BJ (cell line): ENCODE measurements at regions not wholly inside any gene's neighbourhood (a gene's known extent, or its start where the extent isn't known, plus 50 kb on each side); places are given as distances from the start of the nearest gene placed in this dataset.

ENCODE experiments used
- CTCF ChIA-PET: fragments of 350-600 bp; formaldehyde crosslinking; extraction: SDS; loops from one replicate; lab custom pipeline; 2021; ENCODE audit warnings: antibody characterized with exemption, inconsistent platforms; lab: Yijun Ruan, JAX
- POLR2A ChIA-PET: fragments of 300-600 bp; sonication (Branson Sonifier 250); formaldehyde crosslinking; extraction: SDS; loops from one replicate; lab custom pipeline; 2021; ENCODE audit warnings: antibody characterized with exemption; lab: Charles Lee
- DNase-seq: peaks from one replicate; pipeline ENCODE4 v3.0.0-alpha.2; 2011; ENCODE audit warnings: low read depth
- H3K27me3 ChIP-seq: 2 replicates; pipeline ENCODE4 v1.6.0; 2011; ENCODE audit warnings: low read length; ENCODE audit not compliant: control insufficient read depth, insufficient read depth
- H3K36me3 ChIP-seq: 2 replicates; pipeline ENCODE4 v1.5.1; 2011; ENCODE audit warnings: low read length; ENCODE audit not compliant: control insufficient read depth, insufficient read depth
- H3K4me3 ChIP-seq: 2 replicates; pipeline ENCODE4 v1.5.1; 2011; ENCODE audit warnings: low read depth, mild to moderate bottlenecking, control low read depth, low read length
- CTCF ChIP-seq: IDR thresholded peaks from 2 replicates; pipeline ENCODE4 v1.5.1; 2011; ENCODE audit warnings: low read depth, mild to moderate bottlenecking, control low read depth, inconsistent platforms, low read length, moderate library complexity; ENCODE audit not compliant: insufficient read depth

- no peaks in the 10 kb centered on the region for H3K36me3 ChIP-seq
- CTCF ChIA-PET = no interaction called here
- DNase-seq = no peak
- no peak overlapping the region for H3K4me3 ChIP-seq
- no peaks in the 10 kb centered on the region for H3K27me3 ChIP-seq
- POLR2A ChIA-PET = no interaction called here
- TF ChIP-seq CTCF = no peak
Observed at GRCh38 chr1:191016765-191017164, 539.1 kb upstream of the BRINP3 start.

DNA sequence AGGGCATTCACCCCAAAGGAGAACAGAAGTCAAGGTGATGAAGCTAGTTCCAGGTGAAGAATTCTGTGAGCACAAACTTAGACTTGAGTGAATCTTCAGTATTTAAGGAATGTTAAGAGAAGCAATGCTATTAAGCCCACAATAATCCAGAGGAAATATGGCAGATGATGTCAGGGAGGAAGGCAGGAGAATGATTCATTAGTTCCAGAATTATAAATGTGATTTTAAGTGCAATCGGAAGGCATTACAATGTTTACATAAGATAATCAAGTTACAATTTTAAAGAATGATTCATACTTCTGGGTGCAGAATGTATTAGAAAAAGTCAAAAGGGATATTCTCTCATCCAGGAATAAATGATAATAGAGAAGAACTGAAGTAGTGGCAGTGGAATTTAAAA lies 545.2 kb upstream of the BRINP3 start:
- no peak for TF ChIP-seq CTCF
- Histone ChIP-seq H3K27me3 (no peaks in the 10 kb centered on the region), H3K4me3 (no peak overlapping the region), H3K36me3 (no peaks in the 10 kb centered on the region)
- ChIA-PET POLR2A (no interaction called here), CTCF (no interaction called here)
- DNase-seq = no peak

GRCh38 chr1:191025896-191026642 lies 548.4 kb upstream of the BRINP3 start:
- ChIA-PET CTCF (no interaction called here), POLR2A (no interaction called here)
- Histone ChIP-seq H3K27me3 (no peaks in the 10 kb centered on the region), H3K36me3 (no peaks in the 10 kb centered on the region), H3K4me3 (no peak overlapping the region)
- no peak for DNase-seq
- TF ChIP-seq CTCF = no peak

- no peaks in the 10 kb centered on the region for H3K36me3 ChIP-seq
- no peaks in the 10 kb centered on the region for H3K27me3 ChIP-seq
- POLR2A ChIA-PET = no interaction called here
- no peak for DNase-seq
- no peak overlapping the region for H3K4me3 ChIP-seq
- CTCF ChIA-PET = no interaction called here
- no peak for TF ChIP-seq CTCF
Observed at GRCh38 chr1:191026828-191027227, 549.2 kb upstream of the BRINP3 start.

GRCh38 chr1:191034132-191034531 lies 556.5 kb upstream of the BRINP3 start:
- Histone ChIP-seq H3K36me3 (no peaks in the 10 kb centered on the region), H3K4me3 (no peak overlapping the region), H3K27me3 (no peaks in the 10 kb centered on the region)
- ChIA-PET POLR2A (no interaction called here), CTCF (no interaction called here)
- no peak for TF ChIP-seq CTCF
- no peak for DNase-seq
